ENCODE measurements at regions not wholly inside any gene's neighbourhood (a gene's known extent, or its start where the extent isn't known, plus 50 kb on each side); places are given as distances from the start of the nearest gene placed in this dataset.

- no peak overlapping the region for H2AFZ ChIP-seq (ENCODE audit: low read depth, low read length)
- H3K4me2 ChIP-seq (ENCODE audit: low read length): no peak overlapping the region
- no peak overlapping the region for H3K27ac ChIP-seq (ENCODE audit: low read length)
- no peaks in the 10 kb centered on the region for H3K9me2 ChIP-seq (ENCODE audit: insufficient read depth, low read length)
- H3K9me3 ChIP-seq (ENCODE audit: low read length): no peaks in the 10 kb centered on the region
- no peaks in the 10 kb centered on the region for H3K27me3 ChIP-seq (ENCODE audit: insufficient read depth, low read depth, low read length)
- H3F3A ChIP-seq (ENCODE audit: insufficient read depth, low read length, poor library complexity, severe bottlenecking): no peaks in the 10 kb centered on the region
- H3K4me3 ChIP-seq (ENCODE audit: low read length): no peak overlapping the region
- H3K36me3 ChIP-seq (ENCODE audit: insufficient read depth, low read length): no peaks in the 10 kb centered on the region
- no peak overlapping the region for H3K9ac ChIP-seq (ENCODE audit: low read length)
- H4K20me1 ChIP-seq (ENCODE audit: insufficient read depth): no peaks in the 10 kb centered on the region
- no peaks in the 10 kb centered on the region for H3K79me2 ChIP-seq (replicated peaks; ENCODE audit: insufficient read depth, low read length)
- TF ChIP-seq REST (IDR thresholded peaks at IDR 0.05; ENCODE audit: borderline replicate concordance) (no peak), RAD21 (conservative IDR thresholded peaks at IDR 0.05) (no peak), EZH2 (IDR thresholded peaks at IDR 0.05; ENCODE audit: borderline replicate concordance, insufficient read depth, low read length, poor library complexity, severe bottlenecking) (no peak), POLR2AphosphoS5 (IDR thresholded peaks at IDR 0.05) (no peak), SMC3 (conservative IDR thresholded peaks at IDR 0.05; ENCODE audit: poor library complexity) (no peak), TAF1 (IDR thresholded peaks at IDR 0.05; ENCODE audit: low read depth) (no peak), EP300 (conservative IDR thresholded peaks at IDR 0.05; ENCODE audit: poor library complexity, severe bottlenecking) (no peak), CTCF (IDR thresholded peaks at IDR 0.05; ENCODE audit: poor library complexity, severe bottlenecking) (no peak)
Observed at GRCh38 chr1:80164150-80164549, 1157.6 kb upstream of the ADGRL4 start.

- Histone ChIP-seq H3K9ac (ENCODE audit: low read length) (no peak overlapping the region), H3K4me2 (ENCODE audit: low read length) (no peak overlapping the region), H3K4me3 (ENCODE audit: low read length) (no peak overlapping the region), H3K79me2 (replicated peaks; ENCODE audit: insufficient read depth, low read length) (no peaks in the 10 kb centered on the region), H2AFZ (ENCODE audit: low read depth, low read length) (no peak overlapping the region), H3F3A (ENCODE audit: insufficient read depth, low read length, poor library complexity, severe bottlenecking) (no peaks in the 10 kb centered on the region), H3K27me3 (ENCODE audit: insufficient read depth, low read depth, low read length) (no peaks in the 10 kb centered on the region), H3K9me2 (ENCODE audit: insufficient read depth, low read length) (no peaks in the 10 kb centered on the region), H4K20me1 (ENCODE audit: insufficient read depth) (no peaks in the 10 kb centered on the region), H3K27ac (ENCODE audit: low read length) (no peak overlapping the region), H3K9me3 (ENCODE audit: low read length) (no peaks in the 10 kb centered on the region), H3K36me3 (ENCODE audit: insufficient read depth, low read length) (no peaks in the 10 kb centered on the region)
- TF ChIP-seq EZH2 (IDR thresholded peaks at IDR 0.05; ENCODE audit: borderline replicate concordance, insufficient read depth, low read length, poor library complexity, severe bottlenecking): no peak
Observed at GRCh38 chr1:80163686-80164085, 1157.2 kb upstream of the ADGRL4 start.

GRCh38 chr1:80158771-80159170 lies 1152.2 kb upstream of the ADGRL4 start:
- Histone ChIP-seq H2AFZ (ENCODE audit: low read depth, low read length) (no peak overlapping the region), H3K27me3 (ENCODE audit: insufficient read depth, low read depth, low read length) (no peaks in the 10 kb centered on the region), H3K27ac (ENCODE audit: low read length) (no peak overlapping the region), H3K9me3 (ENCODE audit: low read length) (no peaks in the 10 kb centered on the region), H4K20me1 (ENCODE audit: insufficient read depth) (no peaks in the 10 kb centered on the region), H3K36me3 (ENCODE audit: insufficient read depth, low read length) (no peaks in the 10 kb centered on the region), H3K4me3 (ENCODE audit: low read length) (no peak overlapping the region), H3K4me2 (ENCODE audit: low read length) (no peak overlapping the region), H3K9ac (ENCODE audit: low read length) (no peak overlapping the region), H3K79me2 (replicated peaks; ENCODE audit: insufficient read depth, low read length) (no peaks in the 10 kb centered on the region), H3K9me2 (ENCODE audit: insufficient read depth, low read length) (no peaks in the 10 kb centered on the region), H3F3A (ENCODE audit: insufficient read depth, low read length, poor library complexity, severe bottlenecking) (no peaks in the 10 kb centered on the region)
- TF ChIP-seq RAD21 (conservative IDR thresholded peaks at IDR 0.05) (no peak), EZH2 (IDR thresholded peaks at IDR 0.05; ENCODE audit: borderline replicate concordance, insufficient read depth, low read length, poor library complexity, severe bottlenecking) (no peak), CTCF (IDR thresholded peaks at IDR 0.05; ENCODE audit: poor library complexity, severe bottlenecking) (no peak), EP300 (conservative IDR thresholded peaks at IDR 0.05; ENCODE audit: poor library complexity, severe bottlenecking) (no peak), SMC3 (conservative IDR thresholded peaks at IDR 0.05; ENCODE audit: poor library complexity) (no peak), MXI1 (conservative IDR thresholded peaks at IDR 0.05; ENCODE audit: poor library complexity, severe bottlenecking) (no peak), TAF1 (IDR thresholded peaks at IDR 0.05; ENCODE audit: low read depth) (no peak), POLR2AphosphoS5 (IDR thresholded peaks at IDR 0.05) (no peak), REST (IDR thresholded peaks at IDR 0.05; ENCODE audit: borderline replicate concordance) (no peak)

Measured in neural cell (in vitro differentiated cells).